PC-3 (cell line): ENCODE measurements at regions not wholly inside any gene's neighbourhood (a gene's known extent, or its start where the extent isn't known, plus 50 kb on each side); places are given as distances from the start of the nearest gene placed in this dataset.

Experiments used
- CTCF ChIP-seq: fragments of 300-600 bp; sonication (generic); conservative IDR thresholded peaks from 2 replicates; pipeline ENCODE4 v1.5.1; 2017; ENCODE audit warnings: antibody characterized with exemption, low read depth, mild to moderate bottlenecking, low read length
- EZH2 ChIP-seq: fragments of 300-600 bp; sonication (generic); IDR thresholded peaks from one replicate; pipeline ENCODE4 v1.6.1; 2017; ENCODE audit warnings: antibody characterized with exemption, mild to moderate bottlenecking, low read length; ENCODE audit not compliant: unreplicated experiment
- EZH2phosphoT487 ChIP-seq: fragments of 300-600 bp; sonication (generic); IDR thresholded peaks from 2 replicates; pipeline ENCODE4 v1.6.1; 2018; ENCODE audit warnings: mild to moderate bottlenecking, antibody characterized with exemption, low read length, borderline replicate concordance

DNA sequence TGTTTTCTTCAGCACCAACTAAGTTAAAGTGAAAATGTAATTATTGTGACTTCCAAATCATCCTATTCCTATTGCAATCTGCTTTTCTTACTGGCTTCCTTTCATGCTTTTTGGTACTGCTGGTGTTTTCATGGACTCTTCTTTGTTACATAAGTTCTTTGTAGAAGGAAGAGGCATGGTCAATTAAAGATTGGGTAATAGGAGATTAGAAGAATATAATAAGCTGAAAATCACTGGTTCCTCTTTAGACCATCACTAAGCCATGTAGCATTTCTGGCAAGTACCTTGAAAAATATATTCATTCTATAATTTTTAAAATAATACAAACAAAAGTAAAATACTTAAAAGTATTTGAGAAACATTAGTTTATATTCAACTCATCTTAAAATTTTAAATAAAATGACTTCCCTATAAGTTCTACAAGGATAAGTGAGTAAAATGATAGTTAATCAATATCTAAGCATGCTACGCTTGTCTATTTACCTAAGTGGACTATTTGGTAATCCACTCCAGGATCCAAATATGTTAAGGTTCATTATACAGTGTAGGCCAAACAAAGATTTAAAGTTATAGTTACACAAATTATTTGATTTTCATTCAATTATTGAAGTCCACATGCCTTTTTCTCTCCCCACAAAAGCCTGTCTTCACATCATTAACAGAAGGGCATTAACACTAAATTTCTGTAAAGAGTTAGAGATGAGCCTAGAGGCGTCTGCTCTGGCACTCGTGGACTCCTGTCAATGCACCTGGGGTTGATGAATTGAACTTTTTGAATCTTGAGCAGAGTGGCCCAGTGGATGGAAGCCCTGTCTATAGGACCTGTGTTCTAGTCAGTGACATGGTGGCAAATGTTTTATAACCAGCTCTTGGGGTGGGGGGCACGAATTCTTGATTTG lies 408.1 kb downstream of the INHBA start:
- no peak for TF ChIP-seq EZH2
- TF ChIP-seq CTCF = no peak
- TF ChIP-seq EZH2phosphoT487 = no peak
